GM10266 (cell line): ENCODE measurements at regions not wholly inside any gene's neighbourhood (a gene's known extent, or its start where the extent isn't known, plus 50 kb on each side); places are given as distances from the start of the nearest gene placed in this dataset.

ENCODE experiments used
- DNase-seq: peaks from one replicate; pipeline ENCODE4 v3.0.0; 2012; ENCODE audit errors: extremely low spot score
- TF ChIP-seq, protein P1 (sequence below): IDR thresholded peaks from 2 replicates; pipeline ENCODE4 v1.5.1; 2012; ENCODE audit warnings: mild to moderate bottlenecking, low read depth; ENCODE audit not compliant: control insufficient read depth, insufficient read depth; ENCODE audit errors: missing control alignments

DNA sequence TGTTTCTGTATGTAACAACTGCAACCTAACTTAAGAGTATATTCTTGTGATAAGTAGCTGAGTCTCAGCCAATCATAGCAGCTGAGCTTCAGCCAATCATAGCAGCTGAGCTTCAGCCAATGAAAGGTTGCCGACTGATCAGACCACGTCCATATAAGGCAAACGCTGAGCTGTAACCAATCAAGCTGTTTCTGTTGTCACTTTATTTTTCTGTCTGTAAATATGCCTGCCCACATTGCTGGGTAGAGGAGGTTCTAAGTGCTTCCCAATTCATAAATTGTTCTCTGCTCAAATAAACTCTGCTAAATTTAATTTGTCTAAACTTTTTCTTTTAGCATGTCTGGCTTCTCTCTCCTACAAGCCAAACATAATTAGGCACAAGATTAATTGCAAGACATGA lies 231.5 kb upstream of the TCF4 start:
- TF ChIP-seq, protein P1, sequence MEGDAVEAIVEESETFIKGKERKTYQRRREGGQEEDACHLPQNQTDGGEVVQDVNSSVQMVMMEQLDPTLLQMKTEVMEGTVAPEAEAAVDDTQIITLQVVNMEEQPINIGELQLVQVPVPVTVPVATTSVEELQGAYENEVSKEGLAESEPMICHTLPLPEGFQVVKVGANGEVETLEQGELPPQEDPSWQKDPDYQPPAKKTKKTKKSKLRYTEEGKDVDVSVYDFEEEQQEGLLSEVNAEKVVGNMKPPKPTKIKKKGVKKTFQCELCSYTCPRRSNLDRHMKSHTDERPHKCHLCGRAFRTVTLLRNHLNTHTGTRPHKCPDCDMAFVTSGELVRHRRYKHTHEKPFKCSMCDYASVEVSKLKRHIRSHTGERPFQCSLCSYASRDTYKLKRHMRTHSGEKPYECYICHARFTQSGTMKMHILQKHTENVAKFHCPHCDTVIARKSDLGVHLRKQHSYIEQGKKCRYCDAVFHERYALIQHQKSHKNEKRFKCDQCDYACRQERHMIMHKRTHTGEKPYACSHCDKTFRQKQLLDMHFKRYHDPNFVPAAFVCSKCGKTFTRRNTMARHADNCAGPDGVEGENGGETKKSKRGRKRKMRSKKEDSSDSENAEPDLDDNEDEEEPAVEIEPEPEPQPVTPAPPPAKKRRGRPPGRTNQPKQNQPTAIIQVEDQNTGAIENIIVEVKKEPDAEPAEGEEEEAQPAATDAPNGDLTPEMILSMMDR = no peak
- DNase-seq = no peak

DNA sequence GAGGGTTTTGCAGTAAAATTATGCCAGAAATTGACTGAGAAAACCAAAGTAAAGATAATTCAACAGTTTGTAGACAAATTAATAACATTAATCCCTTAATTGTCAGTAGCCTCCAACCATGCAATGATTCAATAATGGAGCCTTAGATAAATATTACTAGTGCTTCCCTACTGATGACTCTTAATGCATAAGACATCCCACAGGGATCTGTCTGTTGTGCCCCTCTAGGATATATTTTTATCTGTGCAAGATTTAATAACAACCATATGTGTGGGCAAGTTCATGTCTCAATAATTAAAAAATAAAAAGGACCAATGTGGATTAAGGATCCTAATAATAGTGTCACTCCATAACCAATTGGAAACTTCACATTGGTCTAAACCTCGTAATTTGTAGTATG lies 230.3 kb upstream of the TCF4 start:
- no peak for DNase-seq
- TF ChIP-seq, protein P1 = no peak

DNA sequence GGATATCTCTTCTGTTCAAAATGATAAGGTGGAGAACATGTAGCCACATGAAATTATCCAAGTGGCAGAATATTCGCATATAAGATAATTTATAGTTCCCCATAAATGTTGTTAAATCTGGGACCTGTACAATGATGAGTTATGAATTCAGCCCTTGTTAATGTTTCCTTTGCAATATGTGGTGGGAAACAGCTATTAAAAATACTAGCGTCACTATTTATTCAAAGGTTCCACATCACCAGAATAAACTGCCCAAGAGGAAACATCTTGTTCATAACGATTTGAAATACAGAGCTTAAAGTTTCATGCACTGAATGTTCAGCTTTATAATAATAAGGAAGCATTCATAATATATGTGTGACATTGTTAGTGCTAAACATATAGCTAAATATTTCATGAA lies 223.9 kb upstream of the TCF4 start:
- DNase-seq = no peak
- TF ChIP-seq, protein P1 = no peak

DNA sequence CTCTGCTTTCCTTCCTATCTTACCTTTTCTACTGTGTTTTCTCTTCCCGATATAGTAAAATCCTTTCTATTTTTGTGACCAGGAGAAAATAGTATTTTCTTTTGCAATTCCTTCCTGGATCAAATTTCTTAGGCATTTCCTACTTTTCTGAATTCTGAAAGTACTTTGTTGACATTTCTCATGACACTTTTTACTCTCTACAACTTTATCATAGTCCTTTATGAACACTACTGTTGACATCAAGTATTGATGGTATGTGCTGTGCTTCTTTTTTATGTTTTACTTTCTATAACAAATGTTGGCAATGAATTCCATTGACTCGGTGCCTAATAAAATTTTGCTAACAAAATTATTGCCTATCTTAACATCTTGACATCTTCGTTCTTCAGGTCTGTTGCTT lies 217.7 kb upstream of the TCF4 start:
- TF ChIP-seq, protein P1 = no peak

DNA sequence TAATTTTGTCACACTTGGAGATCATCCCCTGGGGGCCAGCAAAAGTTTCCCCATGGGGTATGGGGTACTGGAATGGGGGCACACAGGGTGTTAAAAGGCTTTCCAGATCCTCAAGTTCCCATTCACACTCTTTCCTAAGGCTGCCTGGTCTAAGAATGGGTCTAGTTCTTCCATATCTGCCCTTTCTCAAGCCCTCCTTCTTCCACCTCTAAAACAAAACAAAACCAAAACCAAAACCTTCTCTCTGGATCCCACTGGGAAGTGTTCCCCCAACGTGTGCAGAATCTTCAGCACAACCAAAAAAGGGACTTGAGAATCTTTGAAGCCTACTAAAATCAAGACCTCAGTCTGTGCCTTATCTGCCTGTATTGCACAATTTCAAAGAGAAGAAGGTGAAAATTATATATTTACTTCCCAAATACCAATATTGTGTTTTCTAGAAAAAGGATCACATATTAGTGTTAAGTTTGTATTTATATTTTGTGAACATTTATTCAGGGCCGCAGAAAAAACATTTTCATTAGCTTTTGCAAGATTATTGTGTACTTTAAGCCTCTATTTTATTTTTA lies 207.2 kb upstream of the TCF4 start:
- TF ChIP-seq, protein P1 = no peak
- DNase-seq = no peak

More for the DNA sequence above, 217.7 kb upstream of the TCF4 start:
- no peak for DNase-seq

DNA sequence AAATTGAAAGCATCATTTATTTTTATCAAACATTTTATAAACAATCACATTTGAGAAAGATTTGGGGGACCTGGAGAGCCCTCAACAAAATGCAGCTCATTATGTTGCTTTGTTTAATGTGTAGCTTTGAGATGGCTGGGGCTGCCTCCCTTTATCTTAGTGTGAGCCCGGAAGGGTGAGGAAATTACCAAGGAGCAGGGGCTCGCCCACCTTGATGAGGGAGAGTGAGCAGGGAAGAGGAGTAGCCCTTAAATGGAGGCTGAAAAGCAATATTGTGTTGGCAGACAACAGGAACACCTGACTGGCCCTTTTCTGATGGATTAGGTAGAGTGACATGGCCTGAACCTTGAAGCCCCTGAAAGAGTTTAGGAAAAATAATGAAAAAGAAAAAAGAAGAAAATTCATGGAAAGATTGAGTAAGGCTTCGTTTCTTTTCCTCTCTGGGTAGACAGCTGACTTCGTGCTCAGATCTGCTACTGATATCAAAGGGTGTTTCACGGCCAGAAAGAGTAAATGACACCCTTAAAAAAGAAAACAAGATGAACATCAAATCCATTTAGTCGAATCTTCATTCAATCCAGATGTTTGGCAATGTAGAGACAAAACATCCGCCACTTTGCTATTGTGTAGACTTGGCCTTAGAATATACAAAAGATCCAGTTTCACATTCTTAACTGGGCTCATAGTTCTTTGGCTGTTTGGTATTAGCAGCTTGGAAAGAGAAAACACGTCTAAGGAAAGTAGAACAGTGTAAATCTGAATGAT lies 206.5 kb upstream of the TCF4 start:
- TF ChIP-seq, protein P1 = no peak
- DNase-seq = no peak

DNA sequence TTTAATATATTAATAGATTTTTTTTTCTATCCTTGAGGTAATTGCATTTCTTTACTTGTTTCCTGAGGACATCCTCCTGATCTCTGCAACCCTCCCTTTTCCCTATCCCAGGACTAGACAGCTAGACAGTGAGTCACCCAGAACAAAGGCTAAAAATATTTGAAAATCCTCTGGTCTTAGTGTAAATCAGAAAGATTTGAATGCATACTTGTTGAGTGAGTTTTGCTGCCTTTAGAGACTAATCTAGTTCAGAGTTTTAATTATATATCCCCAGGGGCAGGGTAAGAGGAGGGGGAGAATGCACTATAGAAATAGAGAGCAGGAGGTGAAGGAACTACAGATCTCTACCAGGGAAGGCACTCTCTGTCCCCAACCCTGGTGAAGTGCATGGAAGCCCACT lies 202.3 kb upstream of the TCF4 start:
- DNase-seq = no peak
- TF ChIP-seq, protein P1 = no peak
